ENCODE measurements at regions not wholly inside any gene's neighbourhood (a gene's known extent, or its start where the extent isn't known, plus 50 kb on each side); places are given as distances from the start of the nearest gene placed in this dataset.

DNA sequence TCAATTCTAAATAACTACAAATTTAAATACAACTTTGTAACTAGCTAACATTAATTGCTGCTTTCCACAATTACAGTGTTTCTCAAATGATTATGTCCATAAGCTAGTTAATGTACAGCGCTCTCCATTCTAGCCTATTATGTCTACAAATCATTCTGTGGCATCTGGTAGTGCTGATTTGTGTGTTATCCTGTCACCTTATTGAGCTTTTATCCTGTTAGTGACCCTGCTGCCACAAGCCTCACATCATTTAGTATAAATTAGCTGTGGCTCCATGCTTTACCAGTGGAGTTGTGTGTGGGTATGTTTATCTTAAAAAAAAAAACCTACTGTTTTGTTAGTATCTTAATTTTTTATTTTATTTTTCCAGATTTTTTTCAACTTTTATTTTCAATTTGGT is 112.6 kb upstream of the PJA2 start:
- FAIRE-seq (no peak), DNase-seq (ENCODE audit: insufficient read length, low spot score) (no peak)
- TF ChIP-seq, protein P1, sequence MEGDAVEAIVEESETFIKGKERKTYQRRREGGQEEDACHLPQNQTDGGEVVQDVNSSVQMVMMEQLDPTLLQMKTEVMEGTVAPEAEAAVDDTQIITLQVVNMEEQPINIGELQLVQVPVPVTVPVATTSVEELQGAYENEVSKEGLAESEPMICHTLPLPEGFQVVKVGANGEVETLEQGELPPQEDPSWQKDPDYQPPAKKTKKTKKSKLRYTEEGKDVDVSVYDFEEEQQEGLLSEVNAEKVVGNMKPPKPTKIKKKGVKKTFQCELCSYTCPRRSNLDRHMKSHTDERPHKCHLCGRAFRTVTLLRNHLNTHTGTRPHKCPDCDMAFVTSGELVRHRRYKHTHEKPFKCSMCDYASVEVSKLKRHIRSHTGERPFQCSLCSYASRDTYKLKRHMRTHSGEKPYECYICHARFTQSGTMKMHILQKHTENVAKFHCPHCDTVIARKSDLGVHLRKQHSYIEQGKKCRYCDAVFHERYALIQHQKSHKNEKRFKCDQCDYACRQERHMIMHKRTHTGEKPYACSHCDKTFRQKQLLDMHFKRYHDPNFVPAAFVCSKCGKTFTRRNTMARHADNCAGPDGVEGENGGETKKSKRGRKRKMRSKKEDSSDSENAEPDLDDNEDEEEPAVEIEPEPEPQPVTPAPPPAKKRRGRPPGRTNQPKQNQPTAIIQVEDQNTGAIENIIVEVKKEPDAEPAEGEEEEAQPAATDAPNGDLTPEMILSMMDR (IDR thresholded peaks at IDR 0.05; ENCODE audit: insufficient read depth, missing control alignments) = no peak

DNA sequence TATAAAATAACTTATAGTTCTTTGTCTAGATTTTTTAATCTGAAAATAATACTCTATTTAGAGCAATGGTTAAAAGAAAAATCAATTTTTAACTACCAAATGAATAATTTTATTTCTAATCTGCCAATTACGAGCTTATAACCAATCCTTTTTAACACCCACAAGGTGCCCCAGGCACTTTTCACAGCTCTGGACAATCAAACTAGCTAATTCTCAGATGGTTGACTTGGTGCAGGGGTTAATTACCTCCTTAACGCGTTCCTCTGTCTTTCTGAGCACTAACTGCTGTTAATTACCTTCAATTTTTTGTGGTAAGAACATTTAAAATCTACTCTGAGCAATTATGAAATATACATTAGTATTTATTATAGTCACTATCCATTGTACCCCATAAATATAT is 109.6 kb upstream of the PJA2 start:
- FAIRE-seq (no peak), DNase-seq (ENCODE audit: insufficient read length, low spot score) (no peak)
- TF ChIP-seq, protein P1 (IDR thresholded peaks at IDR 0.05; ENCODE audit: insufficient read depth, missing control alignments) = no peak

DNA sequence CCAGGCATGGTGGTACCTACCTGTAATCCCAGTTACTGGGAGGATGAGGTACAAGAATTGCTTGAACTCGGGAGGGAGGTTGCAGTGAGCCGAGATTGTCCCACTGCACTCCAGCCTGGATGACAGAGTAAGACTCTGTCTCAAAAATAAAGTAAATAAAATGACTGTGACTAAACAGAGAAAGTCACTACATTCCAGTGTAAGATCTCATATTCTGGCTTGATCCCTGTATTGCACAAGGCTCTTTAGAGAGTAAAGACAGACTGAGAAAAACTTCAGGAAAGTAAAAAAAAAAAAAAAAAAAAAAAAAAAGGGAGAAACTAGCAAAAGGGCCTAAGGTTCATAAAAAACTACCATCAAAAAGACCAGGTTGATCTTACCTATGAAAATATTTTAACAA is 106.6 kb upstream of the PJA2 start:
- TF ChIP-seq, protein P1 (IDR thresholded peaks at IDR 0.05; ENCODE audit: insufficient read depth, missing control alignments) = no peak
- no peak for FAIRE-seq
- DNase-seq (ENCODE audit: insufficient read length, low spot score) = no peak

DNA sequence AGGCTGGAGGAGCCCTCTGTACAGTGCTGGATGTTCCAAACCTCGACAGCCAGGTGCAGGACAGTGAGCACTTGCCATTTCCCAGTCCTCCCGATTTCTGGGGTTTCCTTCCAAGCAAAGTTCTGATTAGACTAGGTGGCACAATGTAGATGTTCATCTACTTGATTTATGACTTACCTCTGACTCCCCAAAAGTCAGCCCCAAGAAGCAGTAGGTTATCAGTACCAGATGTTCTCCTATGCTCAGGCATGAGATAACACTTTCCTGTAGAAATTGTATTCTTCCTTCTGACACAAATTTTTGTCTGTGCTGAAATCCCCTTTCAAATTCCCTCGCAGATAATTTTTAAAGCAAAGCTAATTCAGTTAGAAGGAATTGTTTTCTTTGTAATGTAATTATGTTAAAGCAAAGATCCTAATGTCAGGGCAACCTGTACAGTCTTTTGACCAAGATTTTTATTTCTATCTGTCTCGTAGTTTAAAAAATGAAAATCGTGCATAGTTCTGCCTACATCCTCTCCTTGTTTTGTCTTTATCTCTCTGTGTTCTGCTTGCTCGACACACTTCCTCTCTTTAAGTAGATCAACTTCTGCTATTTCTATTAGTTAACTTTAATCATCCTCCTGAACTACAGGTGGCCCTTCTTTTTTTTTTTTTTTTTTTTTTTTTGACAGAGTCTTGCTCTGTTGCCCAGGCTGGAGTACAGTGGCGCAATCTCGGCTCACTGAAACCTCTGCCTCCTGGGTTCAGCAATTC is 102.4 kb upstream of the PJA2 start:
- no peak for FAIRE-seq

DNA sequence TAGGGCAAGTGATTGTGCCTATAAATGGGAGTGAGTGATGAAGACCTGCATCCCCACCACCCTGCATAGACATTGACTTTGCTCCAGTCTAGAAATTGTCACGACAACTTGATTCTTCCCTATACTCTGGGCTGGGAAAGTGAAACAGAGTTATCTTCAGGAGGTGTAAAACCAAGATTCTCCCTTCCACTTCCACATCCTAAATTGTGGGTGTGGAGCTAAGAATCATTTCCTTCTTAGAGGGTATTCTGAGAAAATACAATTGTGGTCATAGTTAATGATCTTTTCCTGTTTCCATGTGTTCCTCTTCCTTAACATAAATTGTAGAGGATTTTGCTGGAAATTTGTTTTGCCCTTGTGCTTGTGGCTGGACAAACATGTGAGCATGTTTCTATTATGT is 96.8 kb upstream of the PJA2 start:
- no peak for DNase-seq (ENCODE audit: insufficient read length, low spot score)
- TF ChIP-seq, protein P1 (IDR thresholded peaks at IDR 0.05; ENCODE audit: insufficient read depth, missing control alignments) = no peak
- no peak for FAIRE-seq

More for the DNA sequence above, 102.4 kb upstream of the PJA2 start:
- no peak for DNase-seq (ENCODE audit: insufficient read length, low spot score)
- TF ChIP-seq, protein P1 (IDR thresholded peaks at IDR 0.05; ENCODE audit: insufficient read depth, missing control alignments) = no peak

DNA sequence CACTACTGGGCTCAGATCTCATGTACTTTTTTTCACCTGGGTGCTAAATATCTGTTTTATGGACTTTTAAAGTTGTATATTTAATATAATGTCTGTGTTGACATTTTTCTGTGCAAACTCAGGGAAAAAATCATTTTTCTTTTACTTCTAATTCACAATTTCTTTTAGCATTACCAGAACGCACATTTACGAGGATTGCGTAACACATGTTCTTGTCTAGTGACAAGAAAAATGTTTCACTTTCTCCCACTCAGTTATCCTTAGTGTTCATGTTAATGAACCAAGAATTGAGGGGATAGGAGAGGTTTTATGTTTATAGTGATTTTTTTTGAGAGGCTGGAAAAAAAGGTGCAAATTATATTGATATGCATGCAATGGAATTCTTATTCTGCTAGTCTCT is 86.3 kb upstream of the PJA2 start:
- DNase-seq (ENCODE audit: insufficient read length, low spot score) (no peak), FAIRE-seq (no peak)
- TF ChIP-seq, protein P1 (IDR thresholded peaks at IDR 0.05; ENCODE audit: insufficient read depth, missing control alignments) = no peak

DNA sequence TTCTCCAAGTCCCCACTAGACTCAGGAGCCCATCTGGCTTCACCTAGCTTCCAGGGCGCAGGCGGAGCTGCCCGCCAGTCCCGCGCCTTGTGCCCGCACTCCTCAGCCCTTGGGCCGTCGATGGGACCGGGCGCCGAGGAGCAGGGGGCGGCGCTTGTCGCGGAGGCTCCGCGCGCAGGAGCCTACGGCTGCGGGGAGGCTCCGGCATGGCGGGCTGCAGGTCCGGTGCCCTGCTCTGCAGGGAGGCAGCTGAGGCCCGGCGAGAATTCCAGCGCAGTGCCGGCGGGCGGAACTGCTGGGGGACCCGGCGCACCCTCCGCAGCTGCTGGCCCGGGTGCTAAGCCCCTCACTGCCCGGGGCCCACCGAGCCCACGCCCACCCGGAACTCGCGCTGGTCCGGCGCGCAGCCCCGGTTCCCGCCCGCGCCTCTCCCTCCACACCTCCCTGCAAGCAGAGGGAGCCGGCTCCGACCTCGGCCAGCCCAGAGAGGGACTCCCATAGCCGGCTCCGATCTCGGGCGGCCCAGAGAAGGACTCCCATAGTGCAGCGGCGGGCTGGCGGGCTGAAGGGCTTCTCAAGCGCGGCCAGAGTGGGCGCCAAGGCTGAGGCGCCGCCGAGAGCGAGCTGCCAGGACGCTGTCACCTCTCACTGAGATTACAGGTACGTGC is 78.1 kb upstream of the PJA2 start:
- no peak for FAIRE-seq
- TF ChIP-seq, protein P1 (IDR thresholded peaks at IDR 0.05; ENCODE audit: insufficient read depth, missing control alignments) = no peak

More for the DNA sequence above, 78.1 kb upstream of the PJA2 start:
- no peak for DNase-seq (ENCODE audit: insufficient read length, low spot score)

Measured in D721Med (cell line).